Esophagus muscularis mucosa (tissue), 4 donors: ENCODE measurements at regions not wholly inside any gene's neighbourhood (a gene's known extent, or its start where the extent isn't known, plus 50 kb on each side); places are given as distances from the start of the nearest gene placed in this dataset.

Experiments
- EP300 ChIP-seq: sonication (generic); formaldehyde crosslinking; IDR thresholded peaks from one replicate; pipeline ENCODE4 v1.6.1; 2017; ENCODE audit warnings: antibody characterized with exemption
- POLR2A ChIP-seq: fragments of 450-650 bp; IDR thresholded peaks from one replicate; pipeline ENCODE4 v1.6.1; 2017; ENCODE audit warnings: antibody characterized with exemption, moderate library complexity, mild to moderate bottlenecking, low read depth
- POLR2AphosphoS5 ChIP-seq, 2 donors: sonication (generic); formaldehyde crosslinking; IDR thresholded peaks; one replicate each; pipeline ENCODE4 v1.6.1; 2017; ENCODE audit warnings: antibody characterized with exemption in 2 of 2
- TF ChIP-seq, protein P1 (sequence below), 3 experiments: fragments of 200-600 bp in 2 of 3; fragments of 450-650 bp in 1 of 3; sonication (generic) in 2 of 3; IDR thresholded peaks; one replicate each; pipeline ENCODE4 v1.5.1; 2017 to 2019; ENCODE audit warnings: antibody characterized with exemption in 3 of 3, mild to moderate bottlenecking in 2 of 3, moderate library complexity in 1 of 3

DNA sequence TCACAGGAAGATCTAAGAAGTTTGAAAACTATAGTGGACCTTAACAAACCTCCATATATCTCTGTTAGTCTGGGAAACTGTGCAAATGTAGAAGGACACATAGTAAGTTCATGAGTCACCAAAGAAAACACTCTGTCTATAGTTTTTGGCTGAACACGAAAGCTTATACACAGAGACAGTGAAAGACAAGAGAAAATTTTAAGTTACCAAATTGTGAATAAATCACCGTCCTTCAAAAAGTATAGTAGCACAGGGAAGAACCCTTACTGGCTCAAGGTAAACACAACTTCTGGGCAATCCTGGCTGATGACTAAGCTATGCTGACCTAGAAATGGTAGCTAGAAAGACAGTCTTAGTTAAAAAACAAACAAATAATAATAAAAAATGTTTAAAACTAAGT is 1057.9 kb downstream of the AMY1C start:
- TF ChIP-seq, protein P1, sequence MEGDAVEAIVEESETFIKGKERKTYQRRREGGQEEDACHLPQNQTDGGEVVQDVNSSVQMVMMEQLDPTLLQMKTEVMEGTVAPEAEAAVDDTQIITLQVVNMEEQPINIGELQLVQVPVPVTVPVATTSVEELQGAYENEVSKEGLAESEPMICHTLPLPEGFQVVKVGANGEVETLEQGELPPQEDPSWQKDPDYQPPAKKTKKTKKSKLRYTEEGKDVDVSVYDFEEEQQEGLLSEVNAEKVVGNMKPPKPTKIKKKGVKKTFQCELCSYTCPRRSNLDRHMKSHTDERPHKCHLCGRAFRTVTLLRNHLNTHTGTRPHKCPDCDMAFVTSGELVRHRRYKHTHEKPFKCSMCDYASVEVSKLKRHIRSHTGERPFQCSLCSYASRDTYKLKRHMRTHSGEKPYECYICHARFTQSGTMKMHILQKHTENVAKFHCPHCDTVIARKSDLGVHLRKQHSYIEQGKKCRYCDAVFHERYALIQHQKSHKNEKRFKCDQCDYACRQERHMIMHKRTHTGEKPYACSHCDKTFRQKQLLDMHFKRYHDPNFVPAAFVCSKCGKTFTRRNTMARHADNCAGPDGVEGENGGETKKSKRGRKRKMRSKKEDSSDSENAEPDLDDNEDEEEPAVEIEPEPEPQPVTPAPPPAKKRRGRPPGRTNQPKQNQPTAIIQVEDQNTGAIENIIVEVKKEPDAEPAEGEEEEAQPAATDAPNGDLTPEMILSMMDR (IDR thresholded peaks at IDR 0.05) = no peak
- no peak for TF ChIP-seq POLR2AphosphoS5 (IDR thresholded peaks at IDR 0.05)
- no peak for TF ChIP-seq EP300
- no peak for TF ChIP-seq POLR2A
